H1 (cell line): ENCODE measurements at regions not wholly inside any gene's neighbourhood (a gene's known extent, or its start where the extent isn't known, plus 50 kb on each side); places are given as distances from the start of the nearest gene placed in this dataset.

Experiments used
- ASH2L ChIP-seq: fragments of 200-600, 300-600 bp; sonication (generic); IDR thresholded peaks from one replicate; pipeline ENCODE4 v1.7.1; 2017; ENCODE audit warnings: low read length
- ATF2 ChIP-seq: IDR thresholded peaks from 2 replicates; pipeline ENCODE4 v1.6.1; 2012; ENCODE audit warnings: low read length, inconsistent platforms
- CEBPB ChIP-seq: IDR thresholded peaks from 2 replicates; pipeline ENCODE4 v1.6.1; 2012; ENCODE audit warnings: low read depth, low read length
- CTCF ChIP-seq, 3 experiments: IDR thresholded peaks; 1 replicate in 2 of 3; 2 replicates in 1 of 3; pipeline versions ENCODE4 v1.5.1 to v1.6.1; 2011; ENCODE audit warnings: low read length in 3 of 3, mild to moderate bottlenecking in 3 of 3, inconsistent platforms in 2 of 3, low read depth in 1 of 3, moderate library complexity in 1 of 3; ENCODE audit not compliant: insufficient read depth in 1 of 3; ENCODE audit errors: control extremely low read depth in 1 of 3
- PHF8 ChIP-seq: fragments of 200-600 bp; sonication (generic); conservative IDR thresholded peaks from 2 replicates; pipeline ENCODE4 v1.7.1; 2012; ENCODE audit warnings: low read depth, mild to moderate bottlenecking, inconsistent platforms, low read length, moderate library complexity
- POLR2A ChIP-seq, 2 experiments: IDR thresholded peaks; 1 replicate in 1 of 2; 2 replicates in 1 of 2; pipeline ENCODE4 v1.6.1; 2011; ENCODE audit warnings: low read depth in 2 of 2, low read length in 2 of 2, mild to moderate bottlenecking in 2 of 2; ENCODE audit errors: control extremely low read depth in 1 of 2
- SAP30 ChIP-seq: fragments of 300-600 bp; sonication (generic); IDR thresholded peaks from 2 replicates; pipeline ENCODE4 v1.7.1; 2012; ENCODE audit warnings: low read length, moderate library complexity, mild to moderate bottlenecking, inconsistent platforms; ENCODE audit not compliant: insufficient read depth, insufficient replicate concordance
- TBP ChIP-seq: IDR thresholded peaks from 2 replicates; pipeline ENCODE4 v1.6.1; 2011; ENCODE audit warnings: low read depth, low read length, improper control_type of control experiment
- TEAD4 ChIP-seq: IDR thresholded peaks from 2 replicates; pipeline ENCODE4 v1.6.1; 2012; ENCODE audit warnings: low read depth, low read length, inconsistent platforms, mixed read lengths

GRCh38 chr3:181839039-181839915 lies 127.6 kb downstream of the SOX2 start (continued):
- no peak for TF ChIP-seq CTCF (IDR thresholded peaks at IDR 0.05; ENCODE audit: control extremely low read depth in 1 of 3, insufficient read depth in 1 of 3, low read depth in 1 of 3, low read length in 3 of 3)
- no peak for TF ChIP-seq ASH2L
- TF ChIP-seq TEAD4: no peak
- no peak for TF ChIP-seq CEBPB
- TF ChIP-seq TBP: no peak
- no peak for TF ChIP-seq POLR2A (IDR thresholded peaks at IDR 0.05; ENCODE audit: control extremely low read depth in 1 of 2, low read depth in 2 of 2, low read length in 2 of 2)
- TF ChIP-seq SAP30: no peak
- no peak for TF ChIP-seq PHF8
- no peak for TF ChIP-seq ATF2
